SK-MEL-5 (cell line): ENCODE measurements at regions not wholly inside any gene's neighbourhood (a gene's known extent, or its start where the extent isn't known, plus 50 kb on each side); places are given as distances from the start of the nearest gene placed in this dataset.

Source experiments
- DNase-seq: peaks from one replicate; pipeline ENCODE4 v3.0.0-alpha.2; 2016; ENCODE audit warnings: low read depth, low spot score
- in situ Hi-C: cut with HindIII; loops from 2 replicates; pipeline ENCODE4 v1.10.0; 2016; ENCODE audit warnings: low sequenced_read_pairs, high pct_unique_total_duplicates, low pct_unique_long_range_greater_than_20kb

GRCh38 chr4:178598672-178599071, 1156.4 kb upstream of the AGA start:
- in situ Hi-C loops = no loop called here
- no peak for DNase-seq

- in situ Hi-C loops = no loop called here
Measured at GRCh38 chr4:178599521-178599920, 1157.3 kb upstream of the AGA start.

GRCh38 chr4:178602833-178603232, 1160.6 kb upstream of the AGA start:
- in situ Hi-C loops = no loop called here
- no peak for DNase-seq

More at GRCh38 chr4:178599521-178599920, 1157.3 kb upstream of the AGA start:
- peak; percentile 30 for DNase-seq

DNA sequence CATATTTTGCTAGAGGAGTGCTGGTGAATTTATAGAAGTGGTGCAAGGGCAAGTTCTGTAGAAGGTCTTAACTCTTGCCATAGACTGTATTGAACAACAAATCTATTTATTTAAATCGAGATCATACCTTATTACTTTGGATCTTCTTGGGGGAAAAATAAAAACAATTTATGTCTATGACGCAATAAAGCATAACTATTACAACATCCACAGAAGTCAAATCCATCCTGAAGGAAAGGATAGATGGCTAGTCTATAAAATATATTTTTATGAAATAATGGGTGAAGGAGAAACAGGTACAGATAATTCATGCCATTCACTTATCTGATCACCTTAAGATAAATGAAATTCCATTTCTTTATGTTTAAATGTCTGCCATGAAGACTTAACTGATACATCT, 1168.8 kb upstream of the AGA start:
- in situ Hi-C loops = no loop called here

GRCh38 chr4:178612733-178613132, 1170.5 kb upstream of the AGA start:
- in situ Hi-C loops = no loop called here
- no peak for DNase-seq

More for the DNA sequence above, 1168.8 kb upstream of the AGA start:
- DNase-seq = no peak

DNA sequence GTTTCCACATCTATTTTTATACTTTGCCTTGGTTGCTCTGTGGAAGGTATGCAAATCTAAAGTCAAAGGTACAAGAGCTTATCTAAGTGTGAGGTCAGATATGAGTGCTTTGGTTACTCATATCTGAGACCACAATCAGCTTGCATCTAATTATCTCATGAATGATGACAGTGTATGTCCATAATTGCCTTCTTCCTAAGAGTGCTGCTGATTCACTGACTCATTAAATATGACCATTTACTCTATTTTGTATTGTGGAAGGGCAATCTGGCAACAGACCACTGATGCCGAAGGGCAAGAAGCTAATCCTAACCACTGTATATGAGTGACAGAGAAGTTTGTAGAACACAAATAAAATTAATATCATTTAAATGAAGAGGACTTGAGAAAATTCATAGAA, 1190.2 kb upstream of the AGA start:
- in situ Hi-C loops = no loop called here
- peak; percentile 45 for DNase-seq

DNA sequence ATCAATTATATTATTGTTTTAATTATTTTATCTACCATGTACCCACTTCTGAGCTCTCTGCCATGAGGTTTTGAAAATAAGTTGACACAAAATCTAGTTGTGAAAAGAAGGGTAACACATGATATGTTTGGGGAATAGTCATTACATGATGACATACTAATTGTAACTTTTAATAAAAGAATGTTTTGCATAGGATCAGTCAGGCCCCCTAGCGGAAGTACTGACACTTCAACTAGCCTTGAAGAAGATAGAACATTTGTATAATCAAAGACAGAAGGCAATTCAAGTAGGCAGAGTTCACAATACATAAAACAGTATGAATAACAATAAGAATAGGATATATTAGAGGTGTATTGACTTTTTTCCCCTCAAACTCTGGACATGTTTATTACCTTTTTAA, 1191.0 kb upstream of the AGA start:
- in situ Hi-C loops = no loop called here
- peak; percentile 23 for DNase-seq

DNA sequence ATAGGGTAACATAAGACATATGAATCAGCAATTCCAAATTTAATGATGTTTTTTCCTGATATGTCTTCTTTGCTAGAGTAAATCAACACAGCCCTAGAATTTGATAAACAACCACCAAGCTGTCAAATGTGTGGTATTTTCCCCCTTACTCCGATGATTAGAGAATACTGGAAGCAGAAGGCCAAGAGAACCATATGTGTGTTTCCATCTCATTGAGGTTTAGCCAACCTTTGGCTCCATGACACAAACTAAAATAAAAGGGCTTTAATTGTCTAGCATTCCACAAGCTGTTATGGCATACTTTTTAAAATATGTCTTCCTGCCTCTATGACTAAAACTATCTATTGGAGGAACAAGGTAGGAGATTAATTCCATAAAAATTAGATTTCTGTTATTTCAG, 1222.4 kb upstream of the AGA start:
- in situ Hi-C loops = no loop called here
- no peak for DNase-seq

GRCh38 chr4:178665916-178666315, 1223.7 kb upstream of the AGA start:
- no peak for DNase-seq
- in situ Hi-C loops = no loop called here

- DNase-seq = no peak
- in situ Hi-C loops = no loop called here
Measured at GRCh38 chr4:178671766-178672165, 1229.5 kb upstream of the AGA start.

- DNase-seq = no peak
- in situ Hi-C loops = no loop called here
Measured at GRCh38 chr4:178672512-178672911, 1230.3 kb upstream of the AGA start.

DNA sequence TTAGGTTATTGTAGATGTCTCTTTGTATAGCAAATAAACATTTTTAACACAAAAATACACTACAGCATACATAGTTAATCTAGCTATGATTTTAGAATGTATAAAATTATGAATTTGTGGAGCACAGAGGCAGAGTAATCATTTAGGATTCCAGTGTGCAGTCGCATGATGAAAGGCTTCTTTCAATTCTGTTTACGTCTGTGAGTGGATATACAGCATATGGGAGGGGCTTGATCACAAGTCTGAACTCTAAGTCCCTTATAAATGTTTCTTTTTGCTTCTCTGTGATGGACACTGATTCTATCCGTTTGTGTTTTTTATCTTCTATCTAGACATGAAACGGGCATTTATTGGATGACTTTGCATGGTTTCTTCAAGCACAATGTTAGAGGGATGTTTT, 1239.6 kb upstream of the AGA start:
- no peak for DNase-seq

GRCh38 chr4:178689926-178690325, 1247.7 kb upstream of the AGA start:
- in situ Hi-C loops = no loop called here
- no peak for DNase-seq

More for the DNA sequence above, 1239.6 kb upstream of the AGA start:
- in situ Hi-C loops = no loop called here

DNA sequence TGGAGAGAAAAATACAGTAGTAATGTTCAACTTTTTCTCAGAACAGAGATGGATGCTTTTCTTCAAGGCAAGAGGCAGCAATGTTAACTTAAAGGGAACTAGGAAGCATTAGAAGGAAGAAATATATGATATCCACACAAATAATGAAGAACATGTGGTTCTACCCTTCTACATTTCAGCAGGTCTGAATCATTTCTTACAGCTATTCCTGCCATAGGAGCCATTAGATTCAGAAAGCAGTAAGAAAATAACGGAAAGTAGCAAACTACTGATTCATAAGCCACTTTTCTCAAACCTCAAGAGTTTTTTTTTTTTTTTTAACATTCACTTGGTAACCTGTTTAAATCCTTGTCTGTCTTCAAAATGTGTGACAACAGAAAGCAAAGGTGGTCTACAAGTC, 1251.6 kb upstream of the AGA start:
- no peak for DNase-seq
- in situ Hi-C loops = no loop called here

GRCh38 chr4:178696515-178696914, 1254.3 kb upstream of the AGA start:
- DNase-seq = no peak
- in situ Hi-C loops = no loop called here

GRCh38 chr4:178712486-178712885, 1270.2 kb upstream of the AGA start:
- in situ Hi-C loops = no loop called here
- DNase-seq = no peak

GRCh38 chr4:178738026-178738425, 1295.8 kb upstream of the AGA start:
- DNase-seq = no peak

GRCh38 chr4:178745203-178745602, 1303.0 kb upstream of the AGA start:
- in situ Hi-C loops = no loop called here
- no peak for DNase-seq

More at GRCh38 chr4:178738026-178738425, 1295.8 kb upstream of the AGA start:
- in situ Hi-C loops = no loop called here

DNA sequence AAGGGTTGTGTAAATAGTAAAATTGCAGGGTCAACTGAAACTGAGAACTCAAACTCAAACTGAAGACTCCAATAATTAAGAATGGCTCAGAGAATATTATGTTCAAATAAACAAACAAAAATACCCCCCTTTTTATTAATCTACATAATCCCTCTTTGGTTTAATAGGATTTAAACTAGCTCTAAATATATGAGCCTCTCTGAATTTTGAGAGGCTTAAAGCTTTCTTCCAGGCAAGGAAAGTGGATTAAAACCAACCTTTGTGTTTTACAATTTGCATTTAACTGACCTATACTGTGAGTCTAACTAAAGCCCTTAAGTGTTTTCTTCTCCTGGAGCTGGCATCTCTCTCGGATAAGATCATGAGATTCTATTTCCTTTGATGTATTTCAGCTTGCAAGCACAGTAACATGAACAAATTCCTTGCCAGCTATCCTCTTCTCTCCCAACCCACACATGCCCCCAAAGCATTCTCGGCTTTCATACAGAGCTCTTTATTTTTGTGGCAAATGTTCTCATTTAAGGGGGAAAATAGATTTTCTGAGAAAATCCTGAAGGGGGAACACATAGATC, 1310.8 kb upstream of the AGA start:
- no peak for DNase-seq
- in situ Hi-C loops = no loop called here

GRCh38 chr4:178778496-178778895, 1336.3 kb upstream of the AGA start:
- DNase-seq = no peak
- in situ Hi-C loops = no loop called here
